NCI-H1417 treated with DMSO at 0.1 percent for 48 hours (cell line): ENCODE measurements at regions not wholly inside any gene's neighbourhood (a gene's known extent, or its start where the extent isn't known, plus 50 kb on each side); places are given as distances from the start of the nearest gene placed in this dataset.
"Not testable (repeated sequence)": the region's sequence is repeated elsewhere in the genome, so short reads cannot be mapped to it uniquely, and the experiment has no call there.

Experiments
- DNase-seq: peaks from one replicate; lab custom pipeline; 2025; lab: John Stamatoyannopoulos, UW

- no peak for DNase-seq
Measured at GRCh38 chr10:123318516-123318915, 164.3 kb downstream of the BUB3 start.

- DNase-seq, result no peak
Measured at GRCh38 chr10:123320091-123320490, 165.9 kb downstream of the BUB3 start.

GRCh38 chr10:123323884-123324283 lies 169.7 kb downstream of the BUB3 start:
- no peak for DNase-seq

GRCh38 chr10:123325663-123326190 lies 171.5 kb downstream of the BUB3 start:
- DNase-seq, result no peak

- no peak for DNase-seq
Measured at GRCh38 chr10:123326674-123327073, 172.5 kb downstream of the BUB3 start.

GRCh38 chr10:123327450-123327849 lies 173.2 kb downstream of the BUB3 start:
- no peak for DNase-seq

DNA sequence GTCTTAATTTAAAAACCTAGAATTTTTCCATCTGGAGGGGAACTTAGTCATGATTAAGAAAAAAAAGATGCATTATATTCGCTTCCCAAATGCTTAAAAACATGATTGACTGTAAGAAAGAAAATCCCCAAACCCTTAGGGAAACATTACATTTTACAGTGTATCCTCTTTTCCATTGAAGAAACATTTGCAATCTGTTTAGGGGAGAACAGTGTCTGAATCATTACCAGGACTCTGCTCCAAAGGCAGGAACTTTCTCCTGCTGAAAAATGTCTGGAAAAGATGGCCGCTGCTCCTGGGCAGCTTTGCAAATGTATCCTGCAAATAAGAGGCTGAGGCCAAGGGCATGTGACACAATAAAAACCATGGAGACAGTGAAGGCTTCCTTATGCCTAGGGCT lies 173.7 kb downstream of the BUB3 start:
- DNase-seq, result no peak

DNA sequence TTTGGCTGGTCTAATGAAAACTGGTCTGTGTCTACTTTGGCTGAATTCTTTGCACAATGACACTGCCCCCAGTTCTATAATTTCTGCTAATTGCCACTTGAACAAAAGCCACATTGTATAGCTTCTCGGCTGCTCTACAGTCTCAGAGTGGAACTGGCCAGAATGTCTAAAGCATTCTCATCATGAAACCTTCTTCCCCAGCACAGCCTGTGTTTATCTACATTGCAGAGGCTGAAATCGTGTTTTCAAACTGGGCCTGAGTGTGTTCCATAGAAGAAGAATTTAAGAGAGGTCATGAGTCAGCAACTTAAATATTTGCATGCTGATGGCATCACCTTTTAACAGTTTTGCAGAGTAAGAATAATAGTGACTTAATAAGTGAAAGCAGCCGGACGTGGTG lies 177.2 kb downstream of the BUB3 start:
- no peak for DNase-seq

GRCh38 chr10:123346581-123346980 lies 192.4 kb downstream of the BUB3 start:
- DNase-seq, result no peak

- no peak for DNase-seq
Measured at GRCh38 chr10:123348691-123349572, 194.7 kb downstream of the BUB3 start.

- DNase-seq, result no peak
Measured at GRCh38 chr10:123351715-123352114, 197.5 kb downstream of the BUB3 start.

DNA sequence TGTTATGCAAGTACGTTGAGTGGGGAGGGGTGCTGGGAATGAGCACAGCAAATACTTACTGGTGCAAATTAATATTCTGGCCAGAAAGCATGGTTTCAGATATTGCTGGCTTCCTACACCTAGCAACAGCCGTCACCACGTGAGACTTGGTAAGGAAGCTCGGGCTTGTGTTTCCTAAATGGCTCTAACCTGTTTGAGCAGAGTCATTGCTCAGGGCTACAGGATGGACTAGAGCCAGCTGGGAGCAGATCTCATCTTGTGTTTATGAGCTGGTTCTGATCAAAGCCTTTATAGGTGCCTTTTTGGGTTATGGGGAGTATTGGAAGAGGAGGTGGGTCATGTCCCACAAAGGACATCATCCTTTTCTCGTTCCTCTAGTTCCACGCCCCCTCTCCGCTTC lies 200.3 kb downstream of the BUB3 start:
- no peak for DNase-seq

GRCh38 chr10:123355748-123356481 lies 201.7 kb downstream of the BUB3 start:
- no peak for DNase-seq

GRCh38 chr10:123356799-123357198 lies 202.6 kb downstream of the BUB3 start:
- DNase-seq, result no peak

DNA sequence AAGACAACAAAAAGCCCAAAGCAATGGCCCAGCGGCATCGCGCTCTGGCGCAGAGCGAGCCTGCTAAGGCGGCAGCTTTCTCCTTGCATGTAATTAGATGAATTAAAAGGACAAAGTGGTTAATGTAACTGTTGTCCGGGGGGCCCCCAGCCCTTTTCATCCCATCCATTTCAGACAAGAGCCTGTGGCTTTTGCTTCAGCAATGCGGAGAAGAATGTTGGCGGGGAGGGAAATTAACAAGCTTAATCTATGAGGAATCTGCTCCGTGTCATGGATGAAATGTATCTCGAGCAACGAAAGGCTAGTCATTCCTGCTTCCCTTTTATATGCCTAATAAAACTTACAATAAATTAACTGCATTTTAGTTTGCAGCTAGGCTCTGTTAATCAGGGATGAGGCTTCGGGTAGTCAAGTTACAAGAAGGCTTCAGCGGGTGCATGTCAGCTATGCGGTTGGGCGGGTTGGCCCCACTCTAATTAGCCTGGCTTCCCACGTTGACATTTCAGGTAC lies 203.3 kb downstream of the BUB3 start:
- DNase-seq, result no peak

DNA sequence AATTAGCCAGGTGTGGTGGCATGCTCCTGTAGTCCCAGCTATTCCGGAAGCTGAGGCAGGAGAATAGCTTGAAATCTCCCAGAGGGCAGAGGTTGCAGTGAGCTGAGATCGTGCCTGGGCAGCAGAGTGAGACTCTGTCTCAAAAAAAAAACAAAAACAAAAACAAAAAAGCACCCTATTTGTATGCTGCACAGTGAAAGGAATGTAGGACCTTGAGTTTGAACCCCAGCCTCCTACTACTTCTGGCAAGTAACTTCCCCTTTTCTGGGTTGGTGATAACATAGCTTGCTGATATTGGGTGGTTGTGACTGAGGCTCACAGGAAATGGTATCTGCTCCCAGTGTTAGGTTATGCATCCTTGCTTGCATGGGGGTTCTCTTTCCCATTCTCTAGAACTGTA lies 205.3 kb downstream of the BUB3 start:
- no peak for DNase-seq

DNA sequence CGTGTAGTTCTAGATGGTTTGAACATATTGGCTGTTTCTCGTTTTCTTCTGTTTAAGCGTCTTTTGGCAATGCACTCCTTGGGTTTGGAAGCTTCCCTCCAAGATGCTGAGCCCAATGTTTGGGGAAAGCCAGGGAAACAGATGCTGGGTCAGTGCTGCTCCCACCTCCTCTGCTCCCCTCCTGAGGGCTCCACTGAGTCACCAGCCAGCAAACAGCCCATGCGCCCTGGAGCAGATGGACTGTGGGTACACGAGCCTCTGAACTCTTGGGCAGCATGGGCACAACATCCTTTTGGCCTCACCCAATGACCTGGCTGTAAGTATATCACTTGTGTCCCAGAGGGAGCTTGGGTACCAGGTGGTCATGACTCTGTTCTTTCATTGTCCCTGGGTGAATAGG lies 207.6 kb downstream of the BUB3 start:
- no peak for DNase-seq

DNA sequence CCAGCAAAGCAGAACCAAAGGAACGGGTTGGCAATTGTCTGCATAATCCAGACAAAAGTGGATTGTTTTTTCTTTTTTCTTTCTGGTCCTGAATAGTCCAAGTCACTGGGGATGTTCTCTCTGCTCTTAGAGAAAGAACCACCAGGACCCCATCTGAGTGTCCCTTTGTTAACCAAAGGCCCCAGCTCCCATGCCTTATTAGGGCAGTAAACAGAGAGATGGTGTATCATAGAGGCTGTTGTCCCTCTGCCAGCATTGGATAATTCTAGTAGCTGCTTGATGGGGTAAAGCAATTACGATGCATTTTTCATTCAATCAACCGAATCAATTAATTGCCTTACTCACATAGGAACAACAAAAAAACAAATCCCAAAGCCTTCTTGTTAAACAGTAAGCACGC lies 213.0 kb downstream of the BUB3 start:
- DNase-seq, result no peak

GRCh38 chr10:123371626-123372025 lies 217.4 kb downstream of the BUB3 start:
- not testable (repeated sequence) for DNase-seq

DNA sequence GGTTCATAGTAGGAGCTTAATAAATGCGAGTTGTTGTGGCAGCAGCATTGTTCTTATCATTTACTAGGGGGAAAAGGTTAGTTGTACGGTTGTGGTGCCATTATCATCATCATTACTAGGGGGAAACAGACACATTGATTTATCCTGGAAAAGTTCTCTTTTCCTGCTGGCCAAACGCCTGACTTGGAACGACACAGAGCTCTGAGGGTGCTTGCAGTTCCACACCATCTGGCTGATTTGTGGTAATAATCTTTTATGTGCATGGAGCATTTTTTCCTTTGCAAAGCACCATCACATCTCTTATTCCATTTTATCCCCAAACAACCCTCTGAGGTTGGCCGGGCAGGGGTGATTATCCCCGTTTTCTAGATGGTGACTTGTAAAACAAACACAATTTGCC lies 219.4 kb downstream of the BUB3 start:
- DNase-seq, result no peak

GRCh38 chr10:123375097-123375496 lies 220.9 kb downstream of the BUB3 start:
- no peak for DNase-seq

DNA sequence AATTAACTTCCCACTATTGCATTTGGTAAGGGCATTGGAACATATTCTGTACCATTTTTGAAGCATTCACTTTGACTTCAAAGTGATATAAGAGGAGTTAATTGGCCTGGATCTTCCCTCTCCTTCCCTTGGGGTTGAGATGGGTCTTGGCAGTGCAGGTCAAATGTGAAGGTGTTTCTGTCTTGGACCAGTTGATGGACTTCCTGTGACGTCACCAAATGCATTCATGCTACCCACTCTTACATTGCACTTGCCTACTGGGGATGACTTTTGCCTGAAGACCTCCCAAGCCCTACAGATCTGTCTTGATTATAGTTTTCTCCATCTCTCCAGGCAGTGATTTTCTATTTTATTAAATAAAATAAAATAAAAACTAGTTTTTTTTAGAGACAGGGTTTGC lies 221.5 kb downstream of the BUB3 start:
- DNase-seq, result no peak

GRCh38 chr10:123377883-123378282 lies 223.7 kb downstream of the BUB3 start:
- no peak for DNase-seq
